ENCODE measurements at regions not wholly inside any gene's neighbourhood (a gene's known extent, or its start where the extent isn't known, plus 50 kb on each side); places are given as distances from the start of the nearest gene placed in this dataset.
"Not testable (repeated sequence)": the region's sequence is repeated elsewhere in the genome, so short reads cannot be mapped to it uniquely, and the experiment has no call there.

GRCh38 chr7:69377191-69377590 lies 221.1 kb upstream of the AUTS2 start:
- Histone ChIP-seq H3K36me3 (ENCODE audit: insufficient read depth, low read length) (no peaks in the 10 kb centered on the region), H3K27ac (ENCODE audit: low read length) (no peak overlapping the region), H3K79me2 (ENCODE audit: insufficient read depth, low read length) (no peaks in the 10 kb centered on the region), H3K4me2 (ENCODE audit: insufficient read depth, low read length) (no peak overlapping the region), H3K27me3 (ENCODE audit: insufficient read depth, low read length, poor library complexity) (no peaks in the 10 kb centered on the region), H2AFZ (ENCODE audit: low read depth, low read length) (no peak overlapping the region), H3K4me1 (ENCODE audit: insufficient read depth, low read length) (no peaks in the 10 kb centered on the region), H4K20me1 (ENCODE audit: insufficient read depth, low read length) (no peaks in the 10 kb centered on the region), H3K4me3 (ENCODE audit: low read depth in 1 of 2, low read length in 2 of 2) (no peak overlapping the region), H3K9me3 (ENCODE audit: insufficient read depth, low read length, severe bottlenecking) (no peaks in the 10 kb centered on the region), H3K9ac (ENCODE audit: low read depth, low read length) (no peak overlapping the region)
- DNase-seq (no peak), ATAC-seq (ENCODE audit: insufficient read depth, low read depth) (no peak)
- TF ChIP-seq CTCF (IDR thresholded peaks at IDR 0.05; ENCODE audit: borderline replicate concordance, extremely low read depth, low read length, poor library complexity, severe bottlenecking) = no peak

- Histone ChIP-seq H4K20me1 (ENCODE audit: insufficient read depth, low read length) (no peaks in the 10 kb centered on the region), H3K27me3 (ENCODE audit: insufficient read depth, low read length, poor library complexity) (no peaks in the 10 kb centered on the region), H3K36me3 (ENCODE audit: insufficient read depth, low read length) (no peaks in the 10 kb centered on the region), H3K9ac (ENCODE audit: low read depth, low read length) (no peak overlapping the region), H3K27ac (ENCODE audit: low read length) (no peak overlapping the region), H3K4me2 (ENCODE audit: insufficient read depth, low read length) (no peak overlapping the region), H2AFZ (ENCODE audit: low read depth, low read length) (no peak overlapping the region), H3K4me3 (ENCODE audit: low read depth in 1 of 2, low read length in 2 of 2) (no peak overlapping the region), H3K79me2 (ENCODE audit: insufficient read depth, low read length) (no peaks in the 10 kb centered on the region), H3K9me3 (ENCODE audit: insufficient read depth, low read length, severe bottlenecking) (no peaks in the 10 kb centered on the region), H3K4me1 (ENCODE audit: insufficient read depth, low read length) (no peaks in the 10 kb centered on the region)
- ATAC-seq (ENCODE audit: insufficient read depth, low read depth) = no peak
- no peak for DNase-seq
- no peak for TF ChIP-seq CTCF (IDR thresholded peaks at IDR 0.05; ENCODE audit: borderline replicate concordance, extremely low read depth, low read length, poor library complexity, severe bottlenecking)
- no peak for TF ChIP-seq EZH2 (IDR thresholded peaks at IDR 0.05; ENCODE audit: borderline replicate concordance, low read depth, low read length, severe bottlenecking)
Observed at GRCh38 chr7:69388452-69389137, 209.7 kb upstream of the AUTS2 start.

- DNase-seq (no peak), ATAC-seq (ENCODE audit: insufficient read depth, low read depth) (no peak)
- Histone ChIP-seq H3K4me1 (ENCODE audit: insufficient read depth, low read length) (no peaks in the 10 kb centered on the region), H3K9ac (ENCODE audit: low read depth, low read length) (no peak overlapping the region), H3K79me2 (ENCODE audit: insufficient read depth, low read length) (no peaks in the 10 kb centered on the region), H3K36me3 (ENCODE audit: insufficient read depth, low read length) (no peaks in the 10 kb centered on the region), H2AFZ (ENCODE audit: low read depth, low read length) (no peak overlapping the region), H4K20me1 (ENCODE audit: insufficient read depth, low read length) (no peaks in the 10 kb centered on the region), H3K27ac (ENCODE audit: low read length) (no peak overlapping the region), H3K27me3 (ENCODE audit: insufficient read depth, low read length, poor library complexity) (no peaks in the 10 kb centered on the region), H3K4me2 (ENCODE audit: insufficient read depth, low read length) (no peak overlapping the region), H3K9me3 (ENCODE audit: insufficient read depth, low read length, severe bottlenecking) (no peaks in the 10 kb centered on the region), H3K4me3 (ENCODE audit: low read depth in 1 of 2, low read length in 2 of 2) (no peak overlapping the region)
- TF ChIP-seq CTCF (IDR thresholded peaks at IDR 0.05; ENCODE audit: borderline replicate concordance, extremely low read depth, low read length, poor library complexity, severe bottlenecking) (no peak), EZH2 (IDR thresholded peaks at IDR 0.05; ENCODE audit: borderline replicate concordance, low read depth, low read length, severe bottlenecking) (no peak)
Observed at GRCh38 chr7:69389216-69389615, 209.1 kb upstream of the AUTS2 start.

- H4K20me1 ChIP-seq (ENCODE audit: insufficient read depth, low read length); H3K4me2 ChIP-seq (ENCODE audit: insufficient read depth, low read length); H3K27ac ChIP-seq (ENCODE audit: low read length); H2AFZ ChIP-seq (ENCODE audit: low read depth, low read length); H3K9ac ChIP-seq (ENCODE audit: low read depth, low read length); H3K4me1 ChIP-seq (ENCODE audit: insufficient read depth, low read length); DNase-seq; H3K4me3 ChIP-seq (ENCODE audit: low read depth in 1 of 2, low read length in 2 of 2); H3K9me3 ChIP-seq (ENCODE audit: insufficient read depth, low read length, severe bottlenecking); H3K79me2 ChIP-seq (ENCODE audit: insufficient read depth, low read length); H3K27me3 ChIP-seq (ENCODE audit: insufficient read depth, low read length, poor library complexity); ATAC-seq (ENCODE audit: insufficient read depth, low read depth); H3K36me3 ChIP-seq (ENCODE audit: insufficient read depth, low read length): not testable (repeated sequence)
Observed at GRCh38 chr7:69393912-69394311, 204.4 kb upstream of the AUTS2 start.

All from DND-41 (cell line).